ENCODE measurements at regions not wholly inside any gene's neighbourhood (a gene's known extent, or its start where the extent isn't known, plus 50 kb on each side); places are given as distances from the start of the nearest gene placed in this dataset.
"Not testable (repeated sequence)": the region's sequence is repeated elsewhere in the genome, so short reads cannot be mapped to it uniquely, and the experiment has no call there.

GRCh38 chr4:1523033-1523432 is 116.8 kb upstream of the NKX1-1 start:
- no peak for DNase-seq

DNA sequence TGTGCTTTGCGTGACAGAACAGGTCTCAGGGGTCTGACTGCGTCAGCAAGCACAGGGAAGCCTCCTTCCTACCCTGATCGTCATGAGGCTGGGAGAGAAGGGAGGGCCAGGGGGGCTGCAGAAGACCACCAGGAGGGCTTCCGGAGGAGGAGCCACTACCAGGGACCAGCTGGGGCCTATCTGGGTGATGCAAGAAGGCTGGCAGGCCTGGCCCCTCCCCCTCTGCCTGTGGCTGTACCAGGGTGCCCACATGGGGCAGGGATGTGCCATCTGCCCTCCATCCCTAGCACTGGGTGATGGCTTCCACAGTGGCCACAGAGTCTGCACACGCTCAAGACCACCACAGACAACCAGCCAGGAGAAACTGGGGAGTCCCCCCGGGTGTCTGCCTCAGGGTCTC is 116.4 kb upstream of the NKX1-1 start:
- no peak for DNase-seq

GRCh38 chr4:1521821-1522361 is 115.6 kb upstream of the NKX1-1 start:
- no peak for DNase-seq

DNA sequence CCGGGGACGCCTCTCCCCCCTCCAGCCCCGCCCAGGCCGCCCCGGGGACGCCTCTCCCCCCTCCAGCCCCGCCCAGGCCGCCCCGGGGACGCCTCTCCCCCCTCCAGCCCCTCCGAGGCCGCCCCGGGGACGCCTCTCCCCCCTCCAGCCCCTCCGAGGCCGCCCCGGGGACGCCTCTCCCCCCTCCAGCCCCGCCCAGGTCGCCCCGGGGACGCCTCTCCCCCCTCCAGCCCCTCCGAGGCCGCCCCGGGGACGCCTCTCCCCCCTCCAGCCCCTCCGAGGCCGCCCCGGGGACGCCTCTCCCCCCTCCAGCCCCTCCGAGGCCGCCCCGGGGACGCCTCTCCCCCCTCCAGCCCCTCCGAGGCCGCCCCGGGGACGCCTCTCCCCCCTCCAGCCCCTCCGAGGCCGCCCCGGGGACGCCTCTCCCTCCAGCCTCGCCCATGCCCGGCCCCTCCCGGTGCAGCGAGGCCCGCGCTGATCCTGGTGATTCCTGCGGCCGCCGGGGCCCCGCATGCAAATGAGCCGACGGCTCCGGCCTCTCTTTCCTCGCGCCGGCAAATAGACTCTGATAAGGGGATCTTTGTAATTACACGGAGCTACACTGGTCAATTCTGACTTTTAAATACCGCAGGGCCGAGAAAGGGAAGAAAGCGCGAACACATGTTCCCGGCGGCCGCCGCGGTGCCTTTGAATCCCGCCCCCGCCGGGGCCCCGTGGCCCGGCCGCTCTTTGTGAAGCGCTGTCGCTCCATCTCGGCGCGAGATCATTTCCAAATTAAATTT is 114.7 kb upstream of the NKX1-1 start:
- not testable (repeated sequence) for DNase-seq

- DNase-seq: no peak
Measured at GRCh38 chr4:1519787-1520661, 113.8 kb upstream of the NKX1-1 start.

DNA sequence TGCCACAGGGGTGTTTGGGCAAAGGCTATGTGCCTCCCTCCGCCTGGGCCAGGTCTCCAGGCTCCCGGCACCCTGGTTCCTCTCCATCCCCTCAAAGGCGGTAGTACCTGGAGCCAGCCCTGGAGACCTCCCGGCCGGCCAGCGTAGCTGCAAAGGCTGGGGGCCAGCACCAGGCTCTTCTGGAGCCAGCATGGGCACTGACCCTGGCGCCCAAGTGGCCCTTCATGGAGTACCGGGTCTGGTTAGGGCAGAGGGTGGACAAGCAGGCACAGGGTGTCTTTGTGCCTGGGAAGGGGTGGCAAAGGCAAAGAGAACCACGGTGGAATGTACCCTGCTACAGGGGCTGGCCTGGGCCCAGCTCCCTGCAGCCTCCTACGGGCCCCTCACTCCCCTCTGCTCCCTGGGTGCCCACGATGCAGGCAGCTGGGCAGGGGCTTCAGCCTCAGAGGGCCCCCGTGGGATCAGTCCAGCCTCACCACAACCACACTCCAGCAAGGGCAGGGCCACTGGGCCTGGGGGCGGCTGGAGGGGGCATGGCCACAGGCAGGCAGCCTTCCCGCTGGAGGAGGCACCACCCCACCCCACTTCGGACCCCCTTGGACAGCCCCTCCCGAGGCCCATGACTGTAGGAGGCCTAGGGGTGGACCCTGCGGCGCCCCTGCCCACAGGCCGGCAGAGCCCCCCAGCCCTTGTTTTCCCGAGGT is 112.9 kb upstream of the NKX1-1 start:
- no peak for DNase-seq

- no peak for DNase-seq
Measured at GRCh38 chr4:1517592-1518411, 111.6 kb upstream of the NKX1-1 start.

DNA sequence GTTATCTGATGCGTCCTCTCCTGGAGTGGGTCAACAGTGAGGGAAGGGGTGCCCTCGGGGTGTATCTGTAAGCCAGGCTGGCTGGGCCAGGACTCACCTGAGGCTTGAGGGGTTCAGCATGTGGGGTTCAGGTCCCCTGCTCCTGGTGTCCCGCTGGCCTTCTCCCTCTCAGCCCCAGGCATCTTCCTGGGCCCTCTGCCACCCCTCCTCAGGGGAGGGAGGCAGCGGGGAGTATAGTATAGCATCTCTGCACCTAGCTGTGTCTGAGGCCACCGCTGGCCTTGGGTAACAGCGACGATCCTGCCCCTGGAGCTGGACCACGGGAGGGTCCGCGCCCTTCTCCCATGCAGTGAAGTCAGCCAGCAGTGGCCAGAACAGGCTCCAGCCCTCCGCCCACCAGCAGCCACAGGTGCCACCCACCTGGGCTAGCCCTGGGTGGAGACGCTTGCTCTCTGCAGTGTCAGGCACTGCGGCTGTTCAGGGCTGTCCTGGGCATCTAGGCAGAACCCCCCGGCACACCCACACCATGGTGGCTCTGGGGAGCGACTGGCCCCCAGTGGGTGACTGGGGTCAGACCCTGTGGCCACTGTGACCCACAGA is 110.7 kb upstream of the NKX1-1 start:
- DNase-seq: no peak

- DNase-seq: no peak
Measured at GRCh38 chr4:1516261-1516660, 110.0 kb upstream of the NKX1-1 start.

- DNase-seq: no peak
Measured at GRCh38 chr4:1515763-1516162, 109.5 kb upstream of the NKX1-1 start.

- DNase-seq: no peak
Measured at GRCh38 chr4:1515156-1515555, 108.9 kb upstream of the NKX1-1 start.

- DNase-seq: no peak
Measured at GRCh38 chr4:1514612-1515011, 108.4 kb upstream of the NKX1-1 start.

DNA sequence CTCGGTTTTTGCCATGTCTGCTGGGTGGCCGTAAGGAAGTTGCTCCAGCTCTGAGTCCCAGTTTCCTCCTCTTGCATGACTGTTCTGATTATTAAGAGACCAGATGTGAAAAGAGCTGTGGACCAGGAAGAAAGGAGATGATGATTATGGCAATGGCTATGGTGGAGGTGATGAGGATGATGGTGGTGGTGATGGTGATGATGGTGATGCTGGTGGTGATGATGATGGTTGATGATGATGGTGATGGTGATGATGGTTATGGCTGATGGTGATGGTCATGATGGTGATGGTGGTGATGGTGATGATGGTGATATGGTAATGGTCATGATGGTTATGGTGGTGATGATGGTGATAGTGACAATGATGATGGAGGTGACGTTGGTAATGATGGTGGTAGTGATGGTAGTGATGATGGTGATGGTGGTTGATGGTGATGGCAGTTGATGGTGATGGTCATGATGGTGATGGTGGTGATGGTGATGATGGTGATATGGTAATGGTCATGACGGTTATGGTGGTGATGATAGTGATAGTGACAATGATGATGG is 107.8 kb upstream of the NKX1-1 start:
- no peak for DNase-seq

DNA sequence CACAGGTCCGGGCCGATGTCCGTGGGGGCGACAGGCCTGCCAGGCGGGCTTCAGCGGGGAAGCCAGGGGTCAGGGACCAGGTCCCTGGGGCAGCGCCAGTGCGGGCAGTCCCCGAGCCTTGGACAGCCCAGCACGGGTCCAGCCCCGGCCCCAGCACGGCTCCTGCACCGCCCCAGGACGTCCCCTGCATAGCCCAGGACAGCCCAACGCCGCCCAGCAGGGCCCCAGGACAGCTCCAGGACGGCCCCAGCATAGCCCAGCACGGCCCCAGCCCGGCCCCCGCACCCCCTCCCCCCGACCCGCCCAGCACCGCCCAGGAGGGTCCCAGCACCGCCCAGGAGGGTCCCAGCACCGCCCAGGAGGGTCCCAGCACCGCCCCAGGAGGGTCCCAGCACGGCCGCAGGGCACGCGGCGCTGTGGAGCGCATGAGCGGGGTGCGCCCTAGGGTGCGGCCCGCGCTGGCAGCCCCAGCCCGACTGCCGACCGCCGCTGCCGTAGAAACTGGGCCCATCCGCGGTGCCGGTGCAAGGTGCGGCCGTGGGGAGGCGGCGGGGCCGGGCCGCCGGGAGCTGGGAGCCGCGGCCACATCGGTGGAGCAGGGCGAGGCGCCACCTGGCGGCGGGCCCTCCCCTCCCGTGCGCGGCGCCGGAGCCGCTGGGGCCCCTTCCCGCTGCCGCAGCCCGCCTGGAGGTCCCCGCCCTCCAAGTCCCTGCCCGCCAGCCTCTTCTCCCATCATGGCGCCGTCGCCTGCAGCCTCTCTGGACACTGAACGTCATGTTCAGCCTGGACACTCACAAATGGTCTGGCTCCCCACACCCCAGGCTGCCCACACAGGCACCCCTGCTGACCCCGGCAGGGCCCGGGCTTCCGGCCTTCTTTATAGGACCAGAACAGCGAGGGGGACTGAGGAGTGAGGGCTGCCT is 106.8 kb upstream of the NKX1-1 start:
- peak; percentile 2 for DNase-seq

DNA sequence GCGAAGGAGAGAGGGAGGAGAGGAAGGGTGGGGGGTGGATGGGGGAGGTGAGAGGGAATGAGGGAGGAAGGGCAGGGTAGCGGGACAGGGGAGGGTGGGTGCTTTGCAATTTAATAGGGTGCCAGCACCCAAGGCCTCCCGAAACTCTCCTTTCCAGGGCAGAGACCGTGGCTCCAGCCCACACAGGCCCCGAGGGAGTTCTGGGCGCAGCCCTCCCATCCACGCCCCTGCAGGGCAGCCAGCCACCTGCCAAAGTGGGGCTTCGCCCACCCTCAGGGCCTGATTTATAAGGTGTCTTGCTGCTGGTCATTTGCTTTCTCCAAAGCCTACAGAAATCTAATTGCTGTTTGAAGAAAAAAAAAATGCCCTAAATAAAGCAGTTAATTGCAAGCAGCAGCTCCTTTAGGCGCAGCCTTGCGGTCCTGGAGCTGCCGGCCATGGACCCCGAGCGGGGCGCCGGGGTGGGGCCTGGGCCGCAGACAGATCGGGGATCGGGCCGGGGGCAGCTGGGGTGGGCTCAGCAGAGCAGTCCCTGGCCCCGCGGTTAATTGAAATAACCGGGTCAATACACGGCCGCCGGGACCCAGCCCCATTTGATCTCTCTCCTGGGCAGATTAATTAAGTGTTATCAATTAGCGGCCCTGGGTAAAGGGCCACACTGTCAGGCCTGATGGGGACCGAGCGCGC is 106.0 kb upstream of the NKX1-1 start:
- no peak for DNase-seq

- DNase-seq: no peak
Measured at GRCh38 chr4:1511441-1512041, 105.3 kb upstream of the NKX1-1 start.

DNA sequence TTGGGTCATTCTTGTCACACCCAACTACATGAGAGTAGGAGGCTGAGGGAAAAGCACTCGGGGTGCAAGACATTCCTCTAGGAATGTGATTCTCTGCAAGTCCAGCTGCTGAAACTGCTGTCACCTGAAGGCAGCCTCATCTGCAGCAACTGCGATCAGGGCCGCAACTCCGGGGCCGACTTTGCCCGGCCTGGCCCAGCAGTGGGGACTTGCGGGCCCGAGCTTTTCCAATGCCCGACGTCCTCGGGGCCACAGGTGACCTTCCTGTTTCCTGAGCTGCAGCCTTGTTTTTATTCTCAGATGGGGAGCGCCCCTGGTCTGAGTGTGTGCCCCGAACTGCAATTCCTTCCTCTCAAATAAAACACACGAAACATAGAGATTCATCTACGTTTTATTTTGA is 104.7 kb upstream of the NKX1-1 start:
- no peak for DNase-seq

DNA sequence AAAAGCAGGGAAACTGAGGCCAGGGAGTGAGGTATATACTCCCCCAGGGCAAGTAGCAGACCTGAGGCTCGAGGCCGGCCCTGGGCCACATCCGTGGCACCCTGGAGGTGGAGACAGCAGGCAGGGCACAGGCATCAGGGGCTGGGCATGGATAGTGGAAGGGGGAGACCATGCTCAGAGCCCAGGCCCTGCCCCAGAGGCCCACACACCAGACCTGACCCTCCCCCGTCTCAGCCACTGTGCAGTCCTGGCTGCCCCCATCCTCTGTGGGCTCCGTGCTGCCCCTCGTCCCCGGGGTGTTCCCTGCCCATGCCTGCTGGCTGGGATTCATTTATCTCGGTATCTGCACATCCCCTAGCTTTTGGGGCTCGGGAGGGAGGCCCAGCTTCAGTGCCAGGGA is 103.1 kb upstream of the NKX1-1 start:
- DNase-seq: no peak

All from NCI-H1092 (cell line).